Femur (tissue), 1 donor: ENCODE measurements at regions not wholly inside any gene's neighbourhood (a gene's known extent, or its start where the extent isn't known, plus 50 kb on each side); places are given as distances from the start of the nearest gene placed in this dataset.
A peak's percentile ranks its signal among the peaks of the same experiment; 100 is the strongest.

Source experiments
- DNase-seq: peaks from one replicate; pipeline ENCODE4 v3.0.0-alpha.2; 2017

DNA sequence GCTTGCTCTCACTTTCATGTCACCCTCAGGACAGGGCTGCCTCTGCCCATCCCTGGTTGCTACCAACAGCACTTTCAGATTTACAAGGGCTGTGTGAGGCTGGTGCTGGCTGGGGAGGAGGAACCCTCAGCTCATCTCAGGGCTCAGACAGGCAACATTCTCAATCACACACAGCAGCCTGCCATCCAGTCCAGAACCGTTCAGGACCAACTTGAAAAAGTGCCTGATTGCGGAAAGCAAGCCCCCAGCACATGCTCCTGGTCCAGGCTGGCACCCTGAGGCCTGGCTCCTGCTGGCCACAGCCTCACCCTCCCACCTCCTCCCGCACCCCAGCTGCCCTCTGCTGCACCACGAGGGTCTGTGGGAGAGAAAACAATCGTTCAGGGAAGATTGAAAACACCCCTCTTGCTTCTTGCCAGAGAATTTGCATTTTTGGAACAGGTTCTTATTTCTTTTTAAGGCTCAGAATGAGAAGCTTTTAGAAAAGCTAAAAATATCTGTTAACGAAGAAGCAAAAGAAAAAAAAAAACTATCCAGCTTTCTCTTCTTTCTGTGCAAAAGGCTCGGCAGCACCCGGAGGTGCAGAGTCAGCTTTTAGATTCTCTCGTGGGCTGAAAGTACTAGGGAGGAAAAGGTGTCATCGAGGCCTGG, 403.8 kb upstream of the ID2 start:
- no peak for DNase-seq

DNA sequence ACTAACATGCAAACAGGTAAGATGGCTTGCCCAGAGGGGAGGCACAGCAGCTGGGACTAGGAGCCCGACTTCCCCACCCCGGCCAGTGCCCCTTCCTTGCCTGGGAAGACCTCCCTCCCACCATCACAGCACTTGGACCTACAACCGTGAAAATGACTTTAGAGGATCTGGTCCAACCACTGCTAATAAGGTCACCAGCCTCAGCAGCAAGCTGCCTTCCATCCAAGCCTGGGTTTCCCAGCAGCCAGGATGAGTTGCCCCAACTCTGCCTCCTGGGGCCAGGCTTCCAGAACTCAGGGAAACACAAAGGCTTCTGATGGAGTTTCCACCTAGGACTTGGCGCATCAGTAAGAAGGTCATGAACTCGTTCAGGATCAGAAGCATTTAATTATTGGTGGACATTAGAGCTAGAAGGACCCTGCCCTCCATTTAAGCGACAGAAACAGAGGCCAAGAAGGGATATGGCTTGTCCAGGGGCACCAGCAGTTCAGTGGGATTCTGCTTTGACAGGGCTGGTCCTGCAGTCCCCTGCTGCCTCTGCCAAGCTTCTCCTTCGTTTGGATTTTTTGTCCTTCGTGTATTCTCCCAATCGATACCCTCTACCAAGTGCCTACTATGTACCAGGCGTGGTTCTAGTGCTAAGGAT, 403.0 kb upstream of the ID2 start:
- no peak for DNase-seq

DNA sequence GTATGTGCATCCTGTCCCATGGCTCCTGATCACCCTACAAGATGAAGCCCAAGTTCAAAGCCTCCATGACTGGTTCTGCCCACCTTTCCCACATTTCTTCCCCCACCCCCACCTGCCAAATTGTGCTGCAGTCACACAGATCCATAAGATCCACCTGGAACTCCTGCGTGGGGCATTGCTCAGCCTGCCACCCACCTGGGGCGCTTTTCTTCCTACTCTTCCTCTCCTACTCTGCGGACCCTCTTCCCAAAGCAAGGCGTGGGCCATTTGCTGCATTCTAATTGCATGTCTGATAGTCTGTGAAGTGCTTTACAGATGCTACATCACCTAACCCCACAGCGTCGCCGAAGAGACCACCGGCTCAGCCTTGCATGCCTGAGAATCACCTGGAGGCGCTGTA, 402.4 kb upstream of the ID2 start:
- no peak for DNase-seq

DNA sequence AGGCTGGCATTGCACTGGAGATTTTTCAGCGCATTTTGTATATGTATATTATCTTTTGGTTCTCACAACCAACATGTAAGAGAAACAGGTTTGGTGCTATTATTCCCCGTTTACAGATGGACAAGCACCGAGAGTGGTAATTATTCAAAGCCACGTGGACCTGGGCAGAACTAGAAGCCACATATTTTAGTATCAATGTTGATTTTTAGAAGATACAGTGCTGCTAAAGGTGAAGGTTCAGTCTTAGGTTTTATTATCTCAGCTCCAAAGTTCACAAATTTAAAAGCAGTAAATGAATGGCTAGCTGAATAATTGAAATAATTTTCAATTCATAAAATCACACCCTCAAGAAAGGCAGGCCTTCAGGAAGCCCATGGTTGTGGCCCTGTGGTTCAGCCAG, 400.6 kb upstream of the ID2 start:
- DNase-seq = no peak

DNA sequence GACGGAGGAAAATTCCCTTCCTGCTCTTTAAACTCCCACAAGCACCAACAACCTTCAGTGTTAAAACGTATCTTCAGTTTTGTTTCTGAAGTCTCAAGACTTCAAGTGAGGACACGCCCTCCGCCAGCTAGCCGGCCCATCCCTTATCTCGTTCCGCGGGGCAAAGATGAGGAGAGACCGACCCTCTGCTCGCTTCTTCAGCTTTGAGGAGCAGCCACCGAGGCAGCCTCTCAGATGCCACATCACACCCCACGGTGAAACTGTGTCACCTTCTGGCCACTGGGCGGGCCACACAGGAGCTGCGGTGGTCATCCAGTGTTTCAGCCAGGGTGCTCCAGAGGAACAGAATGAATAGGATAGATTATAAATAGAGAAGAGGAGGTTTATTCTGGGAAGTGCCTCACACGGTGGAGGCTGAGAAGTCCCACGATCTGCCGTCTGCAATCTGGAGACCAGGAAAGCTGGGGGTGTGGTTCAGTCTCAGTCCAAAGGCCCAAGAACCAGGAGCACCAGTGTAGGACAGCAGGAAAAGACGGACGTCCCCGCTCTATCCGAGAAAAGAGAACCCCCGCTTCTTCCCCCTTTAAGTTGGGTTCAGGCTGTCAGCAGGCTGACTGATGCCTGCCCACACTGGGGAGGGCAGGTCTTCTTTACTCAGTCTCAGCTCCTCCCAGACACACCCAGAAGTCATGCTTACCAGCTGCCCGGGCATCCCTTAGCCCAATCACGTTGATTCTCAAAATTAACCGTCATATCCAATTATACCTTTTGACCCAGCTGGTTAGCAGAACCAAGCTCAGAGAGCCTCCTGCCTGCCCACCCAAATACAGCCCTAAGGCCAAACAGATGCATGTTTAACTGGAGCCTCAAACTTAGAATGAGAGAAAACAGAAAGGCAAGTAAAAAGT, 399.7 kb upstream of the ID2 start:
- DNase-seq = no peak

DNA sequence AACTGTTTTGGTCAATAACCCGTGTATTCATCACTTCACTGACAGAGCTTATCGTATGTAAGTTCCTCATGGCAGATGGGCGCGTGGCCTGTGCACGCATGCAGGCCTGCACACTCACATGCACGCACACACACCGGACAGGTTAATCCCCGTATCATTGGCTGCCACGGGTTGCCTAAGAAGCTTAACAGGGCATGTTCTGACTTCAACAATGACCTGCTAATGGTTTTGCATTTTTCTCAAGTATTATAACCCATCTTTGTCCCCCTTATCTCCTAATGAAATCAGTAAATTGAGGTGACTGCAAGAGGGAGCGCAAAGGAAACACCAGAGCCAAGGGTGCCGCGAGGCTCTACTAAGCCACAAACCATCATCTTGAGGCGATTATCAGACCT, 399.0 kb upstream of the ID2 start:
- no peak for DNase-seq

DNA sequence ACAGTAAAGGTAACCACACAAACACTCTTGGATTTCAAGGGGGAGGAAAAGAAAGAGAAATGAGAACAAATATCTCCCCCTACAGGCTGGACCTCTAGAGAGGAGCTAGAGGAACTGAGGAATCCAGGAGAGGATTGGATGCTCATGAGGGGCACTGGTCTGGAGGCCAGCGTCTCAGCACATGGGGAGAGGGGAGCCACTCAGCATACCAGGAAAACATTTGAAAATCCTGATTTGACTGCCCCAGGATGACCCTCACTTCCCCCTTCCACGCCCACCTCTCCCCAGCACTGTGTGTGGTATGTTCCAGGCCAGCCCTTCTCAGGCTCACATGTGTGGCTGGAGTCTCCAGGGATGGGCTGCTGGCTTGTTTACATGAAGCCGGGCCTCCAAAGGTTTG, 396.8 kb upstream of the ID2 start:
- DNase-seq = no peak

DNA sequence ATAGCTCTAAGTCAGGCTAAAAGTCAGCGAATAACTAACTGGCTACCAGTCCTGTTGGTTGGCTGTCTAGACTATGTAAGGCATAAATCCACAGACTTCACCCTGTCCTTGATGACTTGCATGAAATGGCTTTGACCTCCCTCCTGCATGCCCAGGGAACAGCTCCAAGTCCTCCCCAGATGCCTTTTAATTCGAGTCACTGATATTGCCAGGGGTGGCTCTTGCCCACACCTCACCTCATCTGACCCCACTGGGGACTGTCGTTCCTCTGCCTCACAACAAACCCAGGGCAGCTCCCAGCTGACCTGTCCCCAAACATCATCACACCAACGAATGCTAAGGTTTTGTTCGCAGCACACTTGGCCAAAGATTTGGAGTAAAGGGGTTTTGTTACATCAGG, 396.0 kb upstream of the ID2 start:
- DNase-seq = no peak

DNA sequence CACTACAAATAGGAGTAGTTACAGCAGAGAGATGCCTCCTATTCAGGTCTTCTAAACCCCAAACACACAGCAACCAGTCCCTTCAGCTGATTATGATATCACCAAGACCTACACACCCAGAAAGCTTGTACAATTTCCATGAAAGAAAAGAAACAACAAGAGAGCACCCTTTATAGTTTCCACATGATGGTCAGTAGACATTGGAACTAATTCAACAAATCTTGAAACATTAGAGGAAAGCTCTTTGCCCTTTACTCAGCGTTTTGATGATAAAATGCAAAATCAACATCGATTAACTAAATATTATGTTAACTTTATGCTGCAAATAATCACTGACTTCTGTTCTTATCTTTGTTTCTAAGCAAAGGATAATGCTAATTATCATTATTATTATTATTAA, 393.6 kb upstream of the ID2 start:
- no peak for DNase-seq

DNA sequence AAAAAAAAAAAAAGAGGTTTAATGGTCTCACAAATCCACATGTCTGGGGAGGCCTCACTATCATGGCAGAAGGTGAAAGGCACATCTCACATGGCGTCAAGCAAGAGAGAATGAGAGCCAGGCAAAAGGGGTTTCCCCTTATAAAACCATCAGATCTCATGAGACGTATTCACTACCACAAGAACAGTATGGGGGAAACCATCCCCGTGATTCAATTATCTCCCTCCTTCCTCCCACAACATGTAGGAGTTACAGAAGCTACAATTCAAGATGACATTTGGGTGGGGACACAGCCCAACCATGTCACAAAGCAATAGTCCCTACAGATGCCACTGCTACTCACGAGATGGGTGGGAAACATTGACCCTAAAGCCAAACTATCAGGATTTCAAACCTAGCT, 392.7 kb upstream of the ID2 start:
- no peak for DNase-seq

DNA sequence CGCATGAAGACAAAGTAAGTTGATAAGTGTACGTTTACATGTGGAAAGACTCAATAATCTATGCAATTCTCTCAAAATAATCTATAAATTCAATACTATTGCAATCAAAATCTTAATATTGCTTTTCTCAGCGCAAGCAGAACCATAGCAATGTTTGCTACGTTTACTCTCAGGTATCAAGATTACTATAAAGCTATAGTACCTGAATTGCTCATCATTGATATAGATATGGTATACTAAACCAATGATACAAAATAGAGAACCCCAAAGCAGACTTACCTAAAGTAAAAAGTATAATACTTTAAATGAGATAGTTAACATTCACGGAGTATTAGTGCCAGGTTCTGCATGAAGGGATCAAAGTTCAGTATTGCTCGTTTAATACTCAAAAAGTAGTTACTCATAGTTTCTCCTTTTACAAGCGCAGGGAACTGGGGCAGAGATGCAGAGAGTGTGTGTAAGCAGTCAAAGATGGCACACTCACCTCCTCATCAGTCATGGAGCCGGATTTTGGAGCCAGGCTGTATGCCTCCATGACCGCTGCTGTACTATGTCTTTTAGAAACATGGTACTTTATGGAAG, 391.0 kb upstream of the ID2 start:
- DNase-seq = no peak

DNA sequence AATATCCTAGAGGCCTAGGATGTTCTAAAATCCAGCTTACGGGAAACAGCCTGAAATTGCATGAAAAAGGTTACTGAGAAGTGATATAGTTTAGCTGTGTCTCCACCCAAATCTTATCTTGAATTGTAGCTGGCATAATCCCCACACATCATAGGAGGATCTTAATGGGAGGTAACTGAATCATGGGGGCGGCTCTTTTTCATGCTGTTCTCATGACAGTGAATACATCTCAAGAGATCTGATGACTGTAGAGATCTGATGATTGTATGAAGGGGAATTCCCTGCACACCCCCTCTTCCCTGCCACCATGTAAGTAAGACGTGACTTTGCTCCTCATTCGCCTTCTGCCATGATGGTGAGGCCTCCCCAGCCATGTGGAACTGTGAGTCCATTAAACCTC, 385.6 kb upstream of the ID2 start:
- DNase-seq = no peak

DNA sequence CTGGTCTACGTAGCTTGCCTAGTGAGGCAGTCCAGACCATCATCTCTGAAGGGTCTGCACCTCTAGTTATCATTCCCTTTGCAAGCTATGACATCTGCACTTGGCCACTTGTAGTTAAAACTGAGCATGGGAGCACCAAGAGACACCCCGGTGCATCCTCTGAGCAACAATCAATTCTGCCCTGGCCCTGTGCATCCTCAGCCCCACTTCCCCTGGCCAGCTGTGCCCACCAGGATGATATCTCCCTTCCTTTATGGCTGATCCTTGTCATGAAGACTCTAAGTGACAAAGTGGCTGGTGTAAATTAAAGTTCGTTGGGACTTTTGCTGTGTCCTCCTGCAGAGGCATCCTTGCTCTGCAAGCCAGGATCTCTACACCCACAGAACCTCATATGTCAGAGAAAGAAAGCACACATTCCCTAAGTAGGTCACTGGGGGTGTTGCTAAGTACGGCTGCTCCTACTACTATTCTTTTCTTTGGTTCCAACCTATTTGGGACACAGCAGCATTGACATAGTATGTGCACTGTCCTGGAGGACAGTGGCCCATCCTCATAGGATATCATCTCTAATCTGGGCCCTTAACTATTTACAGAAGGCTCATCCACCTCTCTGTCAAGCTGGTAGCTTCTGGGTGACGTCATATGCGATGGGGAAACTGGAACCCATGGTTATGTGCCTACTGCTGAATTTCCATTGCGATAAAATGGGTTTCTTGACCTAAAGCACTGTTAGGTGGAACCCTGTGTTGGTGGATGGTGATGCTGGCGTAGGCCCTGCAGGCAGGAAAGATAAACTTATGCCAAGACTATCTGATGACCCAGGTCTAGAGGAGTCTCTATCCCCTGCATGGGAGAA, 384.3 kb upstream of the ID2 start:
- DNase-seq = no peak

DNA sequence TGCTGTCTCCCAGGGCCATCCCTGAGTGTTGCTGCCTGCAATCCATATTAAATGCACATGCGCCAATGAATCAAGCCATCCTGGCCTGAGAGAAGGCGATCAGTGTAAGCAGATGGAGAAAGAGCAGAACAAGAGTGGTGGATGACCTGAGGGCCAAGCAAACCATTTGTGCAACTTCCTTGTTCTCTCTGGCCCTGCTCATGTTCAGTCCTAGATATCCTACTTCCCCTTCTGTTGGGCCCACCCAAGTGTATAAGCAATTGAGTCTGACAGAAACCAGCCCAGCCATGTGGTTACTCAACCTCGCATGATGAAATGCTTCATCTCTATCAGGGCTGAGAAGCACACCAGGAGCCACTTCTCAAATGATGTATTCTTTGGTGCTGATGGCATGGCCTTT, 383.1 kb upstream of the ID2 start:
- DNase-seq = peak; percentile 63

DNA sequence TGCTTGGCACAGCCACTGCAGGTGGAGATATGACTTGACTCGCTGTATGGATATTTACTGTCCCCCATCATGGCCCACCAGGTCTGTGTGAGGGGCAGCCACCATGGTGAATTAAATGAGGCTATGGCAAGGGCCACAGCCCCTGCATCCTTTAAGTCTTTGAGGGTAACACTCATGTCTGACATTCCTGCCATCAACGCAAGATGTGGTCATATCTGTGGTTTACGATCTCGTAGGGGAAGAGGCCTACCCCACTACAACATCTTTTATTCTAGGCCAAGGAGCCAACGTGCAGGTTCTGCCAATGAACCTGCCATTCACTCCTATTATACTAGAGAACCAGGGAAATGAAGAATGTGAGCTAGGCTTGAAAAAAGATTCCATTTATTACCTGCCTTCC, 381.6 kb upstream of the ID2 start:
- no peak for DNase-seq

DNA sequence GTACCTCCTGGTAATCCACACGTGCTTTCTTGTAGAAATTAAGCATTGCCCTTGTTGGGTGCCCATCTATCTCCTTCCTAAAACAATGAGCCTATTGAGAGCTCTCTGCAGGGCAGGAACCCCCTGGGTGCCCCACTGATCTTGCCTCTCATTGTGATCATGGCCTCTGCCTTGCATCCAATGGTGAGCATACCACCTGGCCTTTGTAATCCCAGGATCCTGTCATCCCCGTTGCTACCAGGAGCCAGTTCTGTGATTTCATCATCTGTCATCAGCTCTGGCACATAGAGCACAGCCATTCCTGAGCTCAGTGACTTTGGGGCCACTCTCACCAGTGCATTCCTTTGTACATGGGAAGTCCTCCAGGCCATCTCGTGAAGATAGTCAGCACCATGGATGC, 381.0 kb upstream of the ID2 start:
- DNase-seq = no peak

DNA sequence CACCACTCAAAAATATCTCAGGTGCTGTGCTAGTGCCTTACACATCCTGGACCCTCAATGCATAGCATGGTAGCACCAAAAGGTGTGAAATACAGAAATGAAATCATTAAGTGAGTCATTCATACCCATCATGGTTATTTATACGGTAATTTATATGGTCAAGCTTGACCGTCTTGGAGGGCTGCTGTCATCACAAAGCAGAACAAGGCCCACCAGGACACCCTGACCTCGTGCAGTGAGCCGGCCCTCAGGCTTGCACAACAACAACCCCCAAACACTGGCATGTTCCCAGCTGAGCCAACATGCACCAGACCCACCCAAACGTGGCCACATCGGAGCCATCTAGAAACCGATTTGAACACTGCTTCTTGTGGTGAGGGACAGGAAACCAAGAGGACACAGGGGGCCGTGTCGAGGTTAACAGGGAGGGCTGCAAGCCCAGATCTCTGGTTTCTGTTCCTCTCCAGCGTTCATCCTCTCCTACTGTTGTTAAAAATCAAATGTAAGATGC, 378.5 kb upstream of the ID2 start:
- DNase-seq = peak; percentile 72

DNA sequence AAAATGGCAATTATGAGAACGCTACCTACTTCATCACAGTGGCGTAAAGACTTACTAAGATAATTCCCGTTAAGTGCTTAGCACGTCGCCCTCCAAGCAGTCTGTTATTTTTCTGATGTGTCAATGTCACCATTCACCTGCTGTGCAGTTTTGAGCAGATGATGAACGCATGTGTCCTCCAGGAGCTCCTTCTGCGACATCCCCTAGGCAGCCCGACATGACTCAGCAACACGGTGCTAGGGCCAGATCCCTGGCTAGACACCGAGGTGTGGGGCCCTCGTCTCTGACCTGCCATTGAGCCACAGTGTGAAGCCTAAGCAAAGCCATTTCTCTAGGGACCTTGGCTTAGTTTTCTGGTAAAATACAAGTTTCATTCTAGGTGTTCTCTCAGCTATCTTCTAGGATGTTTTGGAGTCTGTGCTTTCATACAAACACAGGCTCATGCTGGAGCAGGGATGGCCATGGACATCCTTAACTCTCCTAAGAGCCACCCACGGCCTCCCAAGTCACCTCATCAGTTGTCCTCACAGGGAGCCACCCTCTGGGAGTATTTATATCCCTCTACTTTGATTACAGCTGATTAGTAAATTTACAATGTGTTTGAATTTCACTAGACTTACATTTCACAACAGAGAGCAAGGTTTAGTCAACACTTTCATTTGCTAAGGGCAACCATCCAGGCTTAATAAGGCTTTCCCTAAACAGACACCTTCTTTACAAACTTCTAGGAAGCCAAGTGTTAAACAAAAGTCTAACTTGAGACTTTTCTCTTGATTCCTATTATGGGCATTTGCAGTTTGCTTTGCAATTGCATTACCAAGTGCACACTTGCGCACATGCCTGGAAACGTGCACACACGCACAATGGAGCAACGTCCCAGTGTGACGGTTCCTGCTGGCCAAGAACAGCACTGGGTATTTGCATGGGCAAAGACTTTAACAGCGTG, 376.8 kb upstream of the ID2 start:
- peak; percentile 24 for DNase-seq

DNA sequence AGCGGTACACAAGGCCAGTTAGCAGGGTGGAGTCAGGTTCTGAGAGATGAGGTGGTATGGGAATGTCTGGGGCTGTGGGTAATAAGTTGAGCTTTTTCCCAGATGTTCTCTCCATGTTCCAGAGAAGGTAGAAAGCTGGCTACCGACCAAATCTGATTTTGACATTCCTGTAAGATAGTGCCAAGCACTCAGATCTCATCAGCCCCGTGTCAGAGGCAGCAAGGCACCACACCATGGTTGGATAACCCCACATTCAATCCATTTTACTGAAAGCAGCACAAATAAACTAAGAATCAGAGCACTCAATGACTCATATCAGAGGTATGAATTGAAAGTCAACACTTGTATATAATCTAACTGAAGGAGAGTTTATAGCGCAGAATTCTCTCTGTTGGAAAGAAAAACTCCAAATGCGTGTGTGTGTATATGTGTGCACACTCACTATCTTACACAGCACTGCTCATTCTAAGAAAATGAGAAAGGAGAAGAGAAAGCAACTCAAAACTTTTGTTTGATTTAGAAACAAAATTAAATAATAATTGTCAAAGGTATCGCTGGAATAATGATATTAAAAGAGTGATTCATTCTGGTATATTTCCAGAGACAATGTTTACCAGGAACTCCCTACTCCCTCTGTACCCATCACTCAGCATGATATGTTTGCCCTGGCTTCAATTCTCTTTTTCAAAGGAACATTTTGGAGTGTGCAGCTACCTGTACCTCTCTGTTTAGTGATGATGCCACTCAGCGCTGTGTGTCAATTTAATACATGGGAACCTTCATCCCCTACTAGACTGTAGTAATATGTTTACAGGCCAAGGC, 375.1 kb upstream of the ID2 start:
- DNase-seq = no peak

DNA sequence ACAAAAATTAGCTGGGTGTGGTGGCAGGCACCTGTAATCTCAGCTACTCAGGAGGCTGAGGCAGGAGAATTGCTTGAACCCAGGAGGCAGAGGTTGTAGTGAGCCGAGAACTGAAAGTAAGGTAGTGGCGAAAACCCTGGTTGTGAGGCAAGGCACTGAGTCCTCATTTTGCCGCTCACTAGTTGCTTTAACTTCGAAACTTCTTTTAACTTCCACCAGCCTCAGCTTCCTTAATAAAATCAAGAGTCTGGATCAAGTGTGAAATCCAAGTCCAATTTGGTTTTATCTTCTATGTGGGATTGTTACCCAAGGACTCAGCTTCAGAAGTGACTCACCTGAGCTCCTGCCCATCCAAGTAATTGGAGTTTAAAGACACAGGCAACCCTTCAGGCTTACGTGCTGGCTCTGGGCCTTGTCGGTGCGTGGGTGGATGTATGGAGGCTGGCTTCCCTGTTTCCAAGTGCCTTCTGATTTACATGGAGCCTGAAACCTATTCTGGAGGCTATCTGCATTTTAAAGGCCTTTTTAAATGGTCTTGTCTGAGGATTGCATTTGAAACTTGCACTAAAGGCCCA, 374.2 kb upstream of the ID2 start:
- DNase-seq = no peak
